ENCODE measurements at regions not wholly inside any gene's neighbourhood (a gene's known extent, or its start where the extent isn't known, plus 50 kb on each side); places are given as distances from the start of the nearest gene placed in this dataset.

DNA sequence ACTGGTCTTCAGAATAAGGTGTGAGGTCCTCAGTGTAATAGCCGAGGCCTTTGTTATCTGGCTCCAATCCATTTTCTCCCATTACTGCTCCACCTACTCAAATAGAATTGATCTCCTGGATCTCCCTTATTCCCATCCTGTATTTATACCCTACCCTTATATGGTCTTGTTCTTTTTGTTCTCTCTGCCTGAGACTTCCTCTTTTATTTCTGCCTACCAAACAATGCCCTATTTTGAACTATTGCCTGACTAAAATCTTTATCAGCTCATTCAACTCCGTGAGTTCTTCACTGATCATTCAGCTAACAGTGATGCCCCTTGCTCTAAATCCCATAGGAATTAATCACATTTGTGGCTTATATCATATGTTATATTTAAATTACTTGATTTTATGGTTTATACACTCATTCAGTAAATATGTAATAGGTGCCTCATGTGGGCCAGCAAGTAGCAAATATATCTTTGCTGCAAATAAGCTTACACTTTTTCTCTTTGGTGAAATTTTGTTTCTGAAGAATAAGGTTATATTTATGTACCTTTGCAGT lies 417.5 kb upstream of the MEF2C start:
- TF ChIP-seq ZNF274 (IDR thresholded peaks at IDR 0.05; ENCODE audit: low read depth, low read length), result no peak

DNA sequence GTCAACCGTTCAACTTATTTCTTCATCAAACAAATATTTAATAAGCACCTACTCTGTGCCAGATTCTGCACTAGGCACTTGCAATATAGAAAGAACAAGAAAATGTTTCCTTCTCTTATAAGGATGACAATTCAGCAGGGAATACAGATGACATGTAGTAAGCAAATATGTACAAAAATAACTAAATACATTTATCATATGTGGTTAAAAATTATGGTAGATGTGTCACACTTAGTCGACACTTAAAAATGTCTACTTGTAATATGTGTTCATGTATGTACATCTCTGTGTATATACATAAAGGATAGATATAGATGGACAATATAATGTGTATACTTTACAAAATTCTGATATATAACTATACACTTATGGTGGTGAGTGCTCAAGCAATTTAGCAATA lies 417.0 kb upstream of the MEF2C start:
- no peak for TF ChIP-seq ZNF274 (IDR thresholded peaks at IDR 0.05; ENCODE audit: low read depth, low read length)
- no peak overlapping the region for H3K4me3 ChIP-seq (ENCODE audit: low read length)

More for the DNA sequence above, 417.5 kb upstream of the MEF2C start:
- no peak overlapping the region for H3K4me3 ChIP-seq (ENCODE audit: low read length)

DNA sequence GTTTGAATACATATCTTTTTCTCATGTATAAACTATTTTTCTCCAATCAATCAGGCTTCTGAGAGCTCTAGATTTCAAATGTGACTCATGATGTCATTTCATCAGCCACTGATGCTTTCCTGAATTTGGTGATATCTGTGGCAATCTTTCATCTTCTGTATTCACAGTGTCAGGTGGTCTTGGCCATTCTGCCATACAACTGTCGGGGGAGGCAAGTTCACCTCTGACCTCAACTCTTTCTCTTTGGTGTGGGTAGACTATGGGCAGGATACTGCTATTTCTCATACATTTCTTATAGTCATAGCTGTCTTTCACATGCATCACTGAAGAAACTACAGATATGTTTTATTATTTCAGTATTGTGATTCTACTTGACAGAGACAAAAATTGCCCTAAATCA lies 414.1 kb upstream of the MEF2C start:
- TF ChIP-seq ZNF274 (IDR thresholded peaks at IDR 0.05; ENCODE audit: low read depth, low read length), result no peak
- no peak overlapping the region for H3K4me3 ChIP-seq (ENCODE audit: low read length)

DNA sequence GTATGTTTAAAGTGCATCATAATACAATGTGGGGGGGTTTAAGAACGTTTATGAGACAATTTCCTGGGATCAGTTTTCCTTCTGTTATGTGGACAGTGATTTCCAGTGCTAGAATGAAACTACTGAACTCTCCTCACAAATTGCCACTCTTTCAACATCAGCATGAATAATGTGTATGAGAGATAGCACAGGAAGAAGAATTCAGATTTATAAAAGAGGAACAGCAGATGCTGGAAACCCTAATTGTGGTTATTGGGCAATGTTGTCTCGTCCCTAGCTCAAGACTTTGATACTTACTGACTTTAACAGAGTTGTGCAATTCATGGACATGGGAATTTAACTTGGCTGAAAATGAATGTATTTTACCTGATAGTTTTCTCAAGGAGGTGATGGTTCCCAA lies 410.8 kb upstream of the MEF2C start:
- TF ChIP-seq ZNF274 (IDR thresholded peaks at IDR 0.05; ENCODE audit: low read depth, low read length), result no peak
- no peak overlapping the region for H3K4me3 ChIP-seq (ENCODE audit: low read length)

DNA sequence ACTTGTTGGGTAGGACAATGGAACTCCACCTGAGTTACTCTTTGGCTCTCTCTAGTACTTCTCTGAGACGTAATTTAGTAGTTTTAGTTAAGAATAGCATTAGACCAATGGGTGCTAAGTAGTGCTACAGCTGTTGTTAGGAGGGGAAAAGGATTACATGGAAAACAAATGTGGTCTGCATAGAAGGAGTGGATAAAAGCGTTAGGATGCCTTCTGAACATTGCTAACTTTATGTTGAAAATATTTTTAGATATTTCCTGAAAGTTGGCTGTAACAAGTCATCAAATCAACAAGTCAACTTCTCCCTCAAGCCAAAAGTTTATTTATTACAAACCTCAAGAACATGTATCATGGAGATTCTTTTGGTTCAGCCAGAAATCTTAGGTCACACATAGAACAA lies 409.5 kb upstream of the MEF2C start:
- TF ChIP-seq ZNF274 (IDR thresholded peaks at IDR 0.05; ENCODE audit: low read depth, low read length), result no peak
- H3K4me3 ChIP-seq (ENCODE audit: low read length), result no peak overlapping the region

DNA sequence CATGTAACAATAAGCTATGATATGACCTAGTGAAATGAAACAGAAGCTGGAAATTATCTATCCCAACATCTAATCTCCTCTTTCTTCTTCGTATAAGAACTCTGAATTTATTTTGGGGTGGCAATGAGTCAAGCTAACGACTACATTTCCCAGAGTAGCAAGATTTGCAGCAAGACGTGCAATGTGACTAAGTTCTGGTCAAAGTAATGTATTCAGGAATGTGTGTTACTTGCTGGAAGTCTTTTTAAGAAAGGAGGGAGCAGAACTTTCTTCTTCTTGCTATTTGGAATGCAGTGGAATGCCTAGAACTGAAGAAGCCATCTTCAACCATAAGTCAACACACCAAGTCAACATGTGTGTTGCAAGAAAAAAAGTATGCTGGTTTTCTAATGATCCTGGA lies 406.6 kb upstream of the MEF2C start:
- no peak overlapping the region for H3K4me3 ChIP-seq (ENCODE audit: low read length)
- TF ChIP-seq ZNF274 (IDR thresholded peaks at IDR 0.05; ENCODE audit: low read depth, low read length), result no peak

DNA sequence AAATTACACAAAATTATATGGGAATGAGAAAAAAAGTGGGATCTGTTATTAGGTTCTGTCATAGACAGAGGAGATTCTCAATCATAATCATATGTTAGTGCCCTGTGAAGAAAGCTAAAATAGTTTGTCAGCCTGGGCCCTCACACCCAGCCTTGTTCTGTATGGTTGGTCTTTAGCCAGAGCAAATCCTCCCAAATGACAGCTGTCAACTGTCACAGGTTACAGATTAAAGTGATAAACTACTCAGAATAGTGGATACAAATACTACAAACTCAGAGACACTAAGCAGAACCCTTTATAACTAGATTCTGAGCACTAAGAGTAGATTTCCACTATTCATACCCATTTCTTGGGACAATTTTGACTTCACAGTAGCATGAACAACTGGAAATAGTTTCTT lies 405.0 kb upstream of the MEF2C start:
- TF ChIP-seq ZNF274 (IDR thresholded peaks at IDR 0.05; ENCODE audit: low read depth, low read length), result no peak
- no peak overlapping the region for H3K4me3 ChIP-seq (ENCODE audit: low read length)

DNA sequence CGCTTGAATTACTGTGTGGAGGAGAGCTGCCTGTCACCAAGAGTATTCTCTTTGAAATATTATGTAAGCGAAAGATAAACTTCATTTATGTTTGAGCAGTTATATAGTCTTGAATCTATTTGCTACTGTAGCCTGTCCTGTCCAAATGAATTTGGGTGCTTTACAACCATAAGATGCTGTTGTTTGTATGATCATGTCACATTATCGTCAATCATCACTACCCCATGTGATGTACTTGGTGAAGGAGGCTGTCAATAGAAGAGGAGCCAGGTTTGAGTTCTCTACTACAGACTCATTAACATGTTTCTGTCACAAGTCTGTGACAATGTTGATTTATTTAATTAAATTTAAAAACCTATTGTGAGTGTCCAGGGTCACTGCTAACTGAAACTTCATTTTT lies 403.3 kb upstream of the MEF2C start:
- no peak for TF ChIP-seq ZNF274 (IDR thresholded peaks at IDR 0.05; ENCODE audit: low read depth, low read length)
- H3K4me3 ChIP-seq (ENCODE audit: low read length), result no peak overlapping the region

DNA sequence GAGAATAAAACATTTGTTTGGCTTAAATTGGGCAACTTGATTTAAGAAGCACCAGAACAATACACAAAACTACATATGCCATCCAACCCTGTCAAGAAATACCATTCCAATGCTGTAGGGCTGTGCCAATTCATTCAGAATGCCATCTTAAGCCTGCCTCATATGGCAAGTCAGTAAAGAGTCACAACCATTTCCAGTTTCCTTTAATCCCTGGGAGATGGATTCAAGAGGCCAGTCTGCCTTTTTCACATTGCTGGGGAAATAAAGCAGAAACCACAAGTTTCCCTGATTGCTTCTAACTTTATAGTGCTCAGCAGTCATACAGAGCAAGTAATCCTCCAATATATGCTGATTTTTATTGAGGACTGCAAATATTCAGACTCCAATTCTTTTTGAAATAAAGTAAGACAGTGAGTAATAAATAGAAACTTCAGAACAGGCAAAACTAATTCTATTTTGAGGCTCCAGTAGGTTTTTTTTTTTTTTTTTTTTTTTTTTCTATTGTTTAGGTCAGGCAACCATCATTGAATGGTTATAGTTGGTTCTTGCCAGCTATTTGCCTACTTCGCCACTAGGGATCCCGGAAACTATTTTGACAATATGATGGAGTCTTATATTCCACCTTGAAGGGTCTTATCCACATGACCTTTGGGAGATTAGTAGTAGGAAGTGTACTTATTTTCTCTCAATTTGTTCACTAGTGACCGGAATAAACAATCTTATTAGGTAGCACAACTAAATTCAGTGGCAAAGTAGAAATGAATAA lies 400.9 kb upstream of the MEF2C start:
- TF ChIP-seq ZNF274 (IDR thresholded peaks at IDR 0.05; ENCODE audit: low read depth, low read length), result no peak
- H3K4me3 ChIP-seq (ENCODE audit: low read length), result no peak overlapping the region

DNA sequence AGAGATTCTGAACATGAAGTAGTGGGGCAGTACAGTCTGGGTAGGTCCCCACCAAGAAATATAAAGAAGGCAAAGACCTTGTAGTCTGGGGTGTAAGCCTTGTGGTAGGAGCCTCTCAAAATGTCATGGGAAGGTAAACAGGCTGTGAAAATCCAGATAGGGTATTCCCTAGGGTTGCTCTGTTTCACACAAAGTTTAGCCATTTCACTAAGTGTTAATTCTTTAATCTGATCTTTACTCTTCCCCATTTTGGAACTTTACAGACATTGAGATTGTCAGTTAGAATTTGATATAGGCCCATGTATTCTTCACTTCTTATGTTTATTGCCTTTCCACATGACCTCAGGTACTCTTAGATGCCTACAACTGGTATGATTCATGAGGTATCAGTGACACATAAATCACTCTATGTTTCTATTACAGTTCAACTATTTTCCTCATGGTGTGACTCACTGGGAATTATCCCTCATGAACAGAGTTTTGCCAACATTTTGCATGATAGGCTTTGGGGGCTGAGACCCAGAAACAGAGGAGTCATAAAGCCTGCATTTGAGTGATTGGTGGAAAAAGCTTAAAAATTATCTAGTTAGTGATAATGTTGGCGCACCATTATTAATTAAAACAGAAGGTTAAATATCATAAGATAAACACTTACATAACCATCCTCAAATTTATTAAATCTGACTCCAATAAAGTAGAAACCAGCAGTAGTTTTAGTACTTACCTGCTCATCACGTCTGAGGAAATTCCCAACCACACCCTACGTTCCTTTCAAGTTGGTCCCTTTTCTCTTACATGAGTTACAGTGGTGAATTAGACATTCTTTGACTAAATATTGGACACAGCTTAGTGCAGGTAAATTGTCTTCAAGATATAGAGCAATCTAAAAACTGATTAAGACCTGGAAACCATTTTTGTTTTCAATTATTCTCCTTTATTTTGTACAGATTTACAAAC lies 399.8 kb upstream of the MEF2C start:
- no peak overlapping the region for H3K4me3 ChIP-seq (ENCODE audit: low read length)
- no peak for TF ChIP-seq ZNF274 (IDR thresholded peaks at IDR 0.05; ENCODE audit: low read depth, low read length)

DNA sequence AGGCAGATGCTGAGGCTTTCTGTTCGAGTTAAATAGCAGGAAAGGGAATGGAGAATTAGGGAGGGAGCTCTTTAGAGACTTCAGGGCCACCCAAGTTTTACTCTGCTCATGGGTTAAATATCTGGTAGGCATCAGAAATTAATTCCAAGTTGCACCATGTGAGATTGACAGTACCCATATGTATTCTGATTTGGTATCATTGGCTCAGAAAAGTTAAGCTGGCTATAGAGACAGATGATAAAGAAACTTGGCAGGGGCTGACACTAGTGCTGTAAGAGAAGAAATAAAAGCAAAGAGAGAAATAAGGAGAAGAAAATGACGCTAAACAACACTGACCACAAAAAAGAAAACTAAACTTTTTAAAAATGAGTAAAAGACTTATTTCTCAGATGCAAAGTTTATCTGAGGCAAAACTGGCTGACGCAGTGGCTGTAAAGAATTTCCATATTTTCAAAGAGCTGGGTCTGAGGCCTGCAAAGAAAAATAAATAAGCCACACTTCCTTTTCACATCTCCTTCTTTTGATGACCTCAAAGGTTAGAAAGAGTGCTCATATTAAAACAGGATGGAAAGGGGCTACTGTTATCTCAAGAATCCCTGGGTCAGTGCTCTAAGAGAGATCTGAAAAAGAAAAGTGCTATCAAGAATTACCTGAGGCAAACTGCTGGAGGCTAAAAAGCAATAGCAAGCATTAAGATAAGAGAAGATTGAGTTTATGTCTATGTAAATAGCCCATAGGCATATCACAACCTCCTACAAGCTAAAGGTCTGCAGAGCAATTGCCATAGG lies 399.0 kb upstream of the MEF2C start:
- no peak for TF ChIP-seq ZNF274 (IDR thresholded peaks at IDR 0.05; ENCODE audit: low read depth, low read length)

DNA sequence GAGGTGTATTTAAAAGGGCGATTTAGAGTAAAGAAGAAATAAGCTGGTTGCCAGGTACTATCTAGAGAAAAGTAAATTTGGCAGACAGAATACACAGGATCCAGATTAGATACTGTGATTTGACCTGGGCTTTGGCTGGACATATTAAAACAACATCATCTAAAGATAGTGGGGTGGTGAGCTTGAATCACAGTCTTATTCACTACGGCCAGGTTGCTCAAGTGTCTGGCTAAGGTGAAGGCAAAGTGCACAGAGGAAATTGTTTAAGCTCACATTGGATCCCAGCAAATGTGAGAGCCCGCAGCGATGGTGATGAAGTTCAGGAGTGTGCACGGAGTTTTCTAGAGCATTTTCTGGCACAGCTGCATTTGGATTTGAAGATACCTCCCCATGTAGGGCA lies 398.2 kb upstream of the MEF2C start:
- no peak for TF ChIP-seq ZNF274 (IDR thresholded peaks at IDR 0.05; ENCODE audit: low read depth, low read length)
- no peak overlapping the region; the same call in 1 of the 2 replicates for H3K4me3 ChIP-seq (ENCODE audit: low read length)

More for the DNA sequence above, 399.0 kb upstream of the MEF2C start:
- no peak overlapping the region; the same call in 1 of the 2 replicates for H3K4me3 ChIP-seq (ENCODE audit: low read length)

DNA sequence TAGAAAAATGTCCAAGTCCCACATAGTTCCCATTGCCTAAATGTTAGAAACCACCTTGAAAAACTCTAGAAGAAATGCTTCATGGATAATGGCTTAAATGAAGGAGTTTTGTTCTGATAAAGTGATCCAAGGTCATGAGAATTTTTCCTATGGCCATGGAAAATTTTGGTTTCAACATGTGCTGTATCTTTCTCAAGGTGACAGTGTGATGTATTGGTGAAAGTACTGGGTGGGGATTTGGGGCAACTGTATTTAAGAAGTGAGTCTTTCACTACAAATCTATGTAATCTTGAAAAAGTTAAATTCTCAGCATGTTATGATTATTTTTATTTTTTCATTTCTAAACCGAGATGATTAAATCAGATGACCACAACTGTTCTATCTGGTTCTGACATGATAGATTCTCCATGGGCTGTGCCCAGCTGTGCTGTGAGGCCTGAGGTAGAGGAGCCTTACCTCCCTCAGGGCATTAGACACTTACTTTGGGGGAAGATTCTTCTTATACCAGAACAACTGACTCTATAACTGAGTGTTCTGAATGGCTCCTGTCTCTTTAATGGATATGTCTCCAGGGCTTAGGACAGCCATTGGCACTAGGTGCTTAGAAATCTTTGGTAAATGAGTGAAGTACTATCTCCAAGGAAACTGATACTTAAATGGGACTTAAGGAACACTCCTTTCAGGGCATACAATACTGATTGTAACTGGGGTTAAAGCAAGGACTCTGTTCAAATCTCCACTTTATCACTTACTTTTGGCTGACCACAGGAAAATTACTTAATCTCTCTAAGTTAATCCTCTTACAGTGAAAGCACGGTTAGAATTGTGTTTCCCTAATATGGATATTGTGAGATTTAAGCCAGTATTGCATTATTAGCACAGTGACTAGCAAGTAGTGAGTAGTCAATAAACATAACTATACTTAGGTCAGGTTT lies 397.4 kb upstream of the MEF2C start:
- no peak for TF ChIP-seq ZNF274 (IDR thresholded peaks at IDR 0.05; ENCODE audit: low read depth, low read length)

More for the DNA sequence above, 397.4 kb upstream of the MEF2C start:
- no peak overlapping the region for H3K4me3 ChIP-seq (ENCODE audit: low read length)

All from GM08714 (cell line).